HUES6 (cell line): ENCODE measurements at regions not wholly inside any gene's neighbourhood (a gene's known extent, or its start where the extent isn't known, plus 50 kb on each side); places are given as distances from the start of the nearest gene placed in this dataset.

Experiments
- H3K27ac ChIP-seq: 2 replicates; pipeline ENCODE4 v1.7.0; 2013; ENCODE audit warnings: low read depth, mild to moderate bottlenecking, low read length, inconsistent platforms
- H3K27me3 ChIP-seq: 2 replicates; pipeline ENCODE4 v1.6.1; 2013; ENCODE audit warnings: low read length; ENCODE audit not compliant: control insufficient read depth, insufficient read depth
- H3K36me3 ChIP-seq: 2 replicates; pipeline ENCODE4 v1.6.1; 2013; ENCODE audit warnings: low read length; ENCODE audit not compliant: control insufficient read depth, insufficient read depth
- H3K4me1 ChIP-seq: 2 replicates; pipeline ENCODE4 v1.6.1; 2013; ENCODE audit warnings: low read length; ENCODE audit not compliant: control insufficient read depth, insufficient read depth
- H3K4me3 ChIP-seq: 2 replicates; pipeline ENCODE4 v1.5.1; 2013; ENCODE audit warnings: low read depth, low read length
- H3K9ac ChIP-seq: one replicate; pipeline ENCODE4 v1.6.1; 2013; ENCODE audit warnings: mild to moderate bottlenecking, low read length
- H3K9me3 ChIP-seq: 2 replicates; pipeline ENCODE4 v1.6.1; 2013; ENCODE audit warnings: low read depth, low read length; ENCODE audit not compliant: control insufficient read depth, insufficient read depth

- Histone ChIP-seq H3K27ac (no peak overlapping the region), H3K36me3 (no peaks in the 10 kb centered on the region), H3K9me3 (no peaks in the 10 kb centered on the region), H3K27me3 (no peaks in the 10 kb centered on the region), H3K4me1 (peaks cover 13% of the 10 kb centered on the region; the same call in 1 of the 2 replicates), H3K4me3 (no peak overlapping the region), H3K9ac (no peak overlapping the region)
Observed at GRCh38 chr10:28374036-28374435, 71.2 kb upstream of the MPP7 start.

- Histone ChIP-seq H3K27ac (no peak overlapping the region), H3K9ac (no peak overlapping the region), H3K9me3 (no peaks in the 10 kb centered on the region), H3K4me1 (peaks cover 13% of the 10 kb centered on the region; the same call in 1 of the 2 replicates), H3K27me3 (no peaks in the 10 kb centered on the region), H3K36me3 (no peaks in the 10 kb centered on the region), H3K4me3 (no peak overlapping the region; the same call in 1 of the 2 replicates)
Observed at GRCh38 chr10:28375399-28376354, 72.8 kb upstream of the MPP7 start.

- Histone ChIP-seq H3K9me3 (no peaks in the 10 kb centered on the region), H3K36me3 (no peaks in the 10 kb centered on the region), H3K4me1 (peaks cover 13% of the 10 kb centered on the region; the same call in 1 of the 2 replicates), H3K27ac (no peak overlapping the region), H3K4me3 (no peak overlapping the region), H3K9ac (no peak overlapping the region), H3K27me3 (no peaks in the 10 kb centered on the region)
Observed at GRCh38 chr10:28378986-28379585, 76.2 kb upstream of the MPP7 start.

- Histone ChIP-seq H3K36me3 (no peaks in the 10 kb centered on the region), H3K9ac (no peak overlapping the region), H3K27ac (no peak overlapping the region), H3K4me1 (no peaks in the 10 kb centered on the region), H3K9me3 (no peaks in the 10 kb centered on the region), H3K4me3 (no peak overlapping the region), H3K27me3 (no peaks in the 10 kb centered on the region)
Observed at GRCh38 chr10:28381466-28381865, 78.6 kb upstream of the MPP7 start.

GRCh38 chr10:28381903-28382347, 79.1 kb upstream of the MPP7 start:
- Histone ChIP-seq H3K27ac (no peak overlapping the region), H3K36me3 (no peaks in the 10 kb centered on the region), H3K4me3 (no peak overlapping the region), H3K4me1 (no peaks in the 10 kb centered on the region), H3K9ac (no peak overlapping the region), H3K27me3 (no peaks in the 10 kb centered on the region), H3K9me3 (no peaks in the 10 kb centered on the region)

GRCh38 chr10:28382525-28383269, 79.8 kb upstream of the MPP7 start:
- H3K27me3 ChIP-seq: no peaks in the 10 kb centered on the region
- no peaks in the 10 kb centered on the region for H3K9me3 ChIP-seq
- H3K4me3 ChIP-seq: no peak overlapping the region
- H3K9ac ChIP-seq: no peak overlapping the region
- no peaks in the 10 kb centered on the region for H3K4me1 ChIP-seq
- no peak overlapping the region for H3K27ac ChIP-seq
- no peaks in the 10 kb centered on the region for H3K36me3 ChIP-seq

GRCh38 chr10:28384557-28384956, 81.7 kb upstream of the MPP7 start:
- Histone ChIP-seq H3K36me3 (no peaks in the 10 kb centered on the region), H3K9ac (no peak overlapping the region), H3K27ac (no peak overlapping the region), H3K27me3 (no peaks in the 10 kb centered on the region), H3K4me1 (no peaks in the 10 kb centered on the region), H3K4me3 (no peak overlapping the region), H3K9me3 (no peaks in the 10 kb centered on the region)

GRCh38 chr10:28385748-28386502, 83.1 kb upstream of the MPP7 start:
- Histone ChIP-seq H3K36me3 (no peaks in the 10 kb centered on the region), H3K27ac (no peak overlapping the region), H3K27me3 (no peaks in the 10 kb centered on the region), H3K4me3 (no peak overlapping the region), H3K9ac (no peak overlapping the region), H3K4me1 (no peaks in the 10 kb centered on the region), H3K9me3 (no peaks in the 10 kb centered on the region)

GRCh38 chr10:28386503-28386868, 83.6 kb upstream of the MPP7 start:
- Histone ChIP-seq H3K4me1 (no peaks in the 10 kb centered on the region), H3K27ac (no peak overlapping the region), H3K9ac (no peak overlapping the region), H3K27me3 (no peaks in the 10 kb centered on the region), H3K4me3 (no peak overlapping the region), H3K36me3 (no peaks in the 10 kb centered on the region), H3K9me3 (no peaks in the 10 kb centered on the region)

- H3K27me3 ChIP-seq: no peaks in the 10 kb centered on the region
- H3K27ac ChIP-seq: no peak overlapping the region
- H3K4me3 ChIP-seq: no peak overlapping the region
- no peak overlapping the region for H3K9ac ChIP-seq
- no peaks in the 10 kb centered on the region for H3K9me3 ChIP-seq
- H3K36me3 ChIP-seq: no peaks in the 10 kb centered on the region
- no peaks in the 10 kb centered on the region for H3K4me1 ChIP-seq
Observed at GRCh38 chr10:28387140-28387539, 84.3 kb upstream of the MPP7 start.
